ENCODE measurements at regions not wholly inside any gene's neighbourhood (a gene's known extent, or its start where the extent isn't known, plus 50 kb on each side); places are given as distances from the start of the nearest gene placed in this dataset.

DNA sequence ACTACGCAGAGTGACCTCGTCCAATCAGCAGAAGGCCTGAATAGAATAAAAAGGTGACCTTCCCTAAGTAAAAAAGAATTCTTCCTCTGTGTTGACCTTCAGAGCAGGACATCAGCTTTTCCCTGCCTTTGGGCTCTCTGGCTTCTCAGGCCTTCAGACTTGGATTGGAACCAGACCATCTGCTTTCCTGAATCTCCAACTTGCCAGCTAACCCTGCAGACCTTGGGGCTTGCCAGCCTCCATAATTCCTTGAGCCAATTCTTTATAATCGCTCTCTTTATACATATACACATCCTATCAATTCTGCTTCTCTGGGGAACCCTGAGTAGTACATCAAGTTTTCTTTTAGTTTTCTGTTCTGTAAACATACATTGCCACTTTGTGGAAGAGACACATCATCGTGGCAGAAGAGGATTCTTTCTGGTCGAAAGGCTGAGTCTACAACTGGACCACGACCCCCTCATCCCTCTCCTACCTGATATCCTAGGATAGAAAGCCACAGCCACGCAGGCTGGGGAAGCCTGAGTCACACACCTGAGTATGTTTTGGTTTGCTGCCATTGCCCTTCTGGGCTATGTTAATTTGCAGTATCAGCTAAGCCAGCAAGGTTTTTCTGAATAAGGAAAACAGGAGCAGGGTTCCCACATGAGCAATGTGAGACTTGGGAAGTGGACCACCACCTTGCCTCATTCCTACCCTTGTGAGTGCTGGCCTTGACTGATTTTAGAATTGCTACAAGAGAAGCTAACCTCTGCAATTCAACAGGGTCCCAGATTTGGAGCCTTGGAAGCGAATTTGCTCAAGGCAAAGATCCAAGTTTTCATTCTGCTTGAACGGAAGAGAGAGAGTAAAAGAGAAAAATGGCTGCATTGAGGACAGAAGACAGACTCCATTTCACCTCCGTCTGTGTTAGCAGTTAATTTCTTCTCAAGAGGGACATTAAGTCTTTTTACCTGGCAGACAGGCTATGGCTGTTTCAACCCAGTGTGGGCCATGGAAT, 445.2 kb upstream of the FZD8 start:
- no peak for TF ChIP-seq EP300 (IDR thresholded peaks at IDR 0.05)
- TF ChIP-seq, protein P1, sequence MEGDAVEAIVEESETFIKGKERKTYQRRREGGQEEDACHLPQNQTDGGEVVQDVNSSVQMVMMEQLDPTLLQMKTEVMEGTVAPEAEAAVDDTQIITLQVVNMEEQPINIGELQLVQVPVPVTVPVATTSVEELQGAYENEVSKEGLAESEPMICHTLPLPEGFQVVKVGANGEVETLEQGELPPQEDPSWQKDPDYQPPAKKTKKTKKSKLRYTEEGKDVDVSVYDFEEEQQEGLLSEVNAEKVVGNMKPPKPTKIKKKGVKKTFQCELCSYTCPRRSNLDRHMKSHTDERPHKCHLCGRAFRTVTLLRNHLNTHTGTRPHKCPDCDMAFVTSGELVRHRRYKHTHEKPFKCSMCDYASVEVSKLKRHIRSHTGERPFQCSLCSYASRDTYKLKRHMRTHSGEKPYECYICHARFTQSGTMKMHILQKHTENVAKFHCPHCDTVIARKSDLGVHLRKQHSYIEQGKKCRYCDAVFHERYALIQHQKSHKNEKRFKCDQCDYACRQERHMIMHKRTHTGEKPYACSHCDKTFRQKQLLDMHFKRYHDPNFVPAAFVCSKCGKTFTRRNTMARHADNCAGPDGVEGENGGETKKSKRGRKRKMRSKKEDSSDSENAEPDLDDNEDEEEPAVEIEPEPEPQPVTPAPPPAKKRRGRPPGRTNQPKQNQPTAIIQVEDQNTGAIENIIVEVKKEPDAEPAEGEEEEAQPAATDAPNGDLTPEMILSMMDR (IDR thresholded peaks at IDR 0.05), result no peak
- no peak for TF ChIP-seq POLR2A (IDR thresholded peaks at IDR 0.05)
- no peak for TF ChIP-seq POLR2AphosphoS5 (IDR thresholded peaks at IDR 0.05)
